ENCODE measurements at regions not wholly inside any gene's neighbourhood (a gene's known extent, or its start where the extent isn't known, plus 50 kb on each side); places are given as distances from the start of the nearest gene placed in this dataset.

GRCh38 chr17:71679832-71680231, 441.0 kb upstream of the SOX9 start:
- no peak overlapping the region for H3K27ac ChIP-seq
- H3K4me1 ChIP-seq = no peaks in the 10 kb centered on the region
- no peaks in the 10 kb centered on the region for H3K27me3 ChIP-seq (ENCODE audit: low read depth)
- intact Hi-C loops (cut with DNase I) = no loop called here
- H3K36me3 ChIP-seq = no peaks in the 10 kb centered on the region
- DNase-seq (no peak), ATAC-seq (no peak)
- H3K4me3 ChIP-seq = no peak overlapping the region
- no peak for TF ChIP-seq CTCF (IDR thresholded peaks at IDR 0.05)
- no peaks in the 10 kb centered on the region for H3K9me3 ChIP-seq

DNA sequence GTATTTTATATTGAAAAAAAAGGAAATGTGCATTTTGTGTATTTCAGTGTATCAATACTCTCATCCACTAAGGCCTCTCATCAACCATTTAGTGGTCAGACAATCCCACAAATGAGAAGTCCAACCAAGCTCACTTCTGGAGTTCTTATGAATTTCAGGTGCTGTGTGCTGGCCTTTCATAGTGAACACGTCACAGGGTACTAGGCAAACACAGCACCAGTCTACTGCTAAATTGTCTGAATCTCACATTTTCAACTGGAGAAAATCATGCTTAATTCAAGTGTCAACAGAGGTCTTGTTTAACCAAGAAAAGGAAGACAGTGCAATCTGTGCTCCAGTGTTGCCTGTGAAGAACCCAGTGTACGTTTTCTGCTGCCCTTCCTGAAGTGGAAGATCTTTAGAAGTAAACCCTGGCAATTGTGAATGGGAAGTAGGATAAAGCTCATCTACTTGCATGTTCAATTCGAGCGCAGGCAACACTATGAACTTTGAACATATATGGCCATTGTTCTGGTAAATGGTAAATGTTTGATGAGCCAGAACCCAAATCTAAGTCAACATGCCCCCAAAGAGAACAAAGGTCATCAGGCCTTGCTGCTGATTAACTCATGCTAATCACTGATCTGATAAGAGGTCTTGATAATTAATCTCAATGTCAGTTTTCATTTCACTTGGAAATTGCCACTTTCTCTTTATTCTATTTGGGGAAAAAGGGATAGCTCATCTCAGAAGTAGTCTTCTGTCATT, 439.2 kb upstream of the SOX9 start:
- TF ChIP-seq CTCF (IDR thresholded peaks at IDR 0.05) = no peak
- H3K27ac ChIP-seq = no peak overlapping the region
- ATAC-seq (no peak), DNase-seq (no peak)
- no peak overlapping the region for H3K4me3 ChIP-seq
- no peaks in the 10 kb centered on the region for H3K9me3 ChIP-seq
- H3K27me3 ChIP-seq (ENCODE audit: low read depth) = no peaks in the 10 kb centered on the region
- intact Hi-C loops (cut with DNase I) = no loop called here
- H3K4me1 ChIP-seq = no peaks in the 10 kb centered on the region
- no peaks in the 10 kb centered on the region for H3K36me3 ChIP-seq

DNA sequence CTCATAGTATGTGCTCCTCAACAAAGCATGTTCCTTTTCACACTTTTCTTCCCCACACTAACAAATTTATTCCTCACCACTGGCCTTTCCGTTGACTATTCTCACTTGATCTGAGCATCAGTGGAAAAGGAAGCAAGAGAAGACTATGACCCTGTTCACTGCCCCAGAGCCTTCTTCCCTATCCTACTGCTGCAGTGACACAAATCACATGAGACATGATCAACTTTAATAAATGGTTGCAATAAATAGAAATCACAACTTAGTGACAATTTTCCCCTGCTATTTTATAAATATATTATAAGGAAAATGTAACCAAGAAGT, 438.7 kb upstream of the SOX9 start:
- TF ChIP-seq CTCF (IDR thresholded peaks at IDR 0.05) = no peak
- H3K27ac ChIP-seq = no peak overlapping the region
- H3K4me3 ChIP-seq = no peak overlapping the region
- no peaks in the 10 kb centered on the region for H3K9me3 ChIP-seq
- ATAC-seq (no peak), DNase-seq (no peak)
- no peaks in the 10 kb centered on the region for H3K4me1 ChIP-seq
- intact Hi-C loops (cut with DNase I) = no loop called here
- H3K36me3 ChIP-seq = no peaks in the 10 kb centered on the region
- H3K27me3 ChIP-seq (ENCODE audit: low read depth) = no peaks in the 10 kb centered on the region

DNA sequence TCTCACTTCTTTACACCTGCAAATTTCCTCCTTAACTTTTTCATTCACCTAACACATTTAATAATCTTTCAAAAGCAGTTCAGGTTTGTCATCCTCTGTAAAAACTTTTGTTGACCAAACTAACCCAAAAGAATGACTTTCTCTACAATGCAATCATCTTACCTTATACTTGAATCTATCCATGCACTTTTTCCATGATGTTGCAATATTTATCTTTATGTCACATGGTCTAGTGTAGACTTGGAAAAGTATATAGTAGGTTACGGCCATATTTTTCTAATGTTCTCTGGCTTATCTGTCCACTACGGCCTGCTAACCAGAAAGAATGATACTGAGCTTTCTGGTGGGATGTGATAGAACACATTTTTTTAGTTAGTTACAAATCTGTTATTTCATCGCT, 431.0 kb upstream of the SOX9 start:
- H3K36me3 ChIP-seq = no peaks in the 10 kb centered on the region
- no peak for ATAC-seq
- intact Hi-C loops (cut with DNase I) = no loop called here
- TF ChIP-seq CTCF (IDR thresholded peaks at IDR 0.05) = no peak
- no peak overlapping the region for H3K27ac ChIP-seq
- H3K4me1 ChIP-seq = no peaks in the 10 kb centered on the region
- H3K9me3 ChIP-seq = no peaks in the 10 kb centered on the region
- H3K27me3 ChIP-seq (ENCODE audit: low read depth) = no peaks in the 10 kb centered on the region
- H3K4me3 ChIP-seq = no peak overlapping the region
- no peak for DNase-seq

DNA sequence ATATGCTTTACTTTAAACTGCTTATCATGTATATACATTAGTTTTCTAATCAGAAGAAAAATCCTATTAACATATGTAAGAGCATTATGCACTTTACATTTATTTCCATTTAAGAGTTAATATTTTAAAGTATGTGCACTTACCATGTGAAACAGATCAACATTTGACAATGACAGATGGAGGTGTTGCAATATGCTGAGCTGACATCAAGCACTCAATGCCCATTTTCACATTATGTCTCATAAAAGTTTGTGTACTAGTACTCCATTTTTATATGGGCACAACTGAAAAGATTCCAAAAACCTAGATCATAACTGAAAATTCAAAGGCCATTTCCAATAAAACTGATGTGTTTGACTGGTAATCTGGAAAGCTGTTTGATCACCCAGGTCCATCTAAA, 420.9 kb upstream of the SOX9 start:
- H3K4me1 ChIP-seq = no peaks in the 10 kb centered on the region
- no peaks in the 10 kb centered on the region for H3K9me3 ChIP-seq
- ATAC-seq (no peak), DNase-seq (no peak)
- no peak overlapping the region for H3K4me3 ChIP-seq
- H3K36me3 ChIP-seq = no peaks in the 10 kb centered on the region
- intact Hi-C loops (cut with DNase I) = no loop called here
- no peak overlapping the region for H3K27ac ChIP-seq
- no peaks in the 10 kb centered on the region for H3K27me3 ChIP-seq (ENCODE audit: low read depth)
- no peak for TF ChIP-seq CTCF (IDR thresholded peaks at IDR 0.05)

- no peak overlapping the region for H3K4me3 ChIP-seq
- TF ChIP-seq CTCF (IDR thresholded peaks at IDR 0.05) = no peak
- no peaks in the 10 kb centered on the region for H3K36me3 ChIP-seq
- no peak for DNase-seq
- ATAC-seq = no peak
- no peaks in the 10 kb centered on the region for H3K9me3 ChIP-seq
- intact Hi-C loops (cut with DNase I) = no loop called here
- no peak overlapping the region for H3K27ac ChIP-seq
- H3K27me3 ChIP-seq (ENCODE audit: low read depth) = no peaks in the 10 kb centered on the region
- H3K4me1 ChIP-seq = no peaks in the 10 kb centered on the region
Measured at GRCh38 chr17:71703701-71704100, 417.1 kb upstream of the SOX9 start.

All from lower lobe of right lung (tissue), 2 donors.